Tibial nerve (tissue), 4 donors: ENCODE measurements at regions not wholly inside any gene's neighbourhood (a gene's known extent, or its start where the extent isn't known, plus 50 kb on each side); places are given as distances from the start of the nearest gene placed in this dataset.
A peak's percentile ranks its signal among the peaks of the same experiment; 100 is the strongest.
"Not testable (repeated sequence)": the region's sequence is repeated elsewhere in the genome, so short reads cannot be mapped to it uniquely, and the experiment has no call there.

Experiments
- DNase-seq, 2 donors: peaks; one replicate each; pipeline ENCODE4 v3.0.0-alpha.2; 2019; ENCODE audit warnings: low spot score in 2 of 2
- H3K27ac ChIP-seq, 4 donors: fragments of 200-600 bp; sonication (generic) in 3 of 4; one replicate each; pipeline ENCODE4 v1.5.1; 2017 to 2019; ENCODE audit warnings: mild to moderate bottlenecking in 1 of 4
- H3K27me3 ChIP-seq, 2 donors: fragments of 200-600 bp; sonication (generic) in 1 of 2; one replicate each; pipeline versions ENCODE4 v1.5.1 to v1.6.0; 2017 to 2019
- H3K36me3 ChIP-seq, 3 donors: fragments of 200-600 bp; sonication (generic); one replicate each; pipeline ENCODE4 v1.5.1; 2018 to 2019
- H3K4me1 ChIP-seq, 4 donors: fragments of 200-600 bp; sonication (generic) in 3 of 4; one replicate each; pipeline ENCODE4 v1.5.1; 2017 to 2019
- H3K4me3 ChIP-seq, 4 donors: fragments of 200-600 bp; sonication (generic) in 3 of 4; one replicate each; pipeline ENCODE4 v1.5.1; 2017 to 2019; ENCODE audit warnings: mild to moderate bottlenecking in 1 of 4, moderate library complexity in 1 of 4
- H3K9me3 ChIP-seq, 4 donors: fragments of 200-600 bp; sonication (generic) in 3 of 4; one replicate each; pipeline ENCODE4 v1.5.1; 2017 to 2019
- EP300 ChIP-seq, 2 donors: sonication (generic); formaldehyde crosslinking; IDR thresholded peaks; one replicate each; pipeline ENCODE4 v1.6.1; 2017; ENCODE audit warnings: antibody characterized with exemption in 2 of 2, mild to moderate bottlenecking in 1 of 2
- POLR2A ChIP-seq, 2 donors: fragments of 450-650 bp; IDR thresholded peaks; one replicate each; pipeline ENCODE4 v1.6.1; 2017; ENCODE audit warnings: antibody characterized with exemption in 2 of 2, mild to moderate bottlenecking in 2 of 2, moderate library complexity in 2 of 2
- WGBS, 2 donors: methylation state at CpG; one replicate each; pipeline ENCODE4 v1.1.5; 2018; 5-methylcytosine and 5-hydroxymethylcytosine counted together
- TF ChIP-seq, protein P1 (sequence below), 5 experiments: fragments of 200-600 bp in 3 of 5; fragments of 450-650 bp in 2 of 5; sonication (generic) in 3 of 5; IDR thresholded peaks; one replicate each; pipeline ENCODE4 v1.5.1; 2016 to 2019; ENCODE audit warnings: antibody characterized with exemption in 5 of 5, mild to moderate bottlenecking in 3 of 5, moderate library complexity in 2 of 5

DNA sequence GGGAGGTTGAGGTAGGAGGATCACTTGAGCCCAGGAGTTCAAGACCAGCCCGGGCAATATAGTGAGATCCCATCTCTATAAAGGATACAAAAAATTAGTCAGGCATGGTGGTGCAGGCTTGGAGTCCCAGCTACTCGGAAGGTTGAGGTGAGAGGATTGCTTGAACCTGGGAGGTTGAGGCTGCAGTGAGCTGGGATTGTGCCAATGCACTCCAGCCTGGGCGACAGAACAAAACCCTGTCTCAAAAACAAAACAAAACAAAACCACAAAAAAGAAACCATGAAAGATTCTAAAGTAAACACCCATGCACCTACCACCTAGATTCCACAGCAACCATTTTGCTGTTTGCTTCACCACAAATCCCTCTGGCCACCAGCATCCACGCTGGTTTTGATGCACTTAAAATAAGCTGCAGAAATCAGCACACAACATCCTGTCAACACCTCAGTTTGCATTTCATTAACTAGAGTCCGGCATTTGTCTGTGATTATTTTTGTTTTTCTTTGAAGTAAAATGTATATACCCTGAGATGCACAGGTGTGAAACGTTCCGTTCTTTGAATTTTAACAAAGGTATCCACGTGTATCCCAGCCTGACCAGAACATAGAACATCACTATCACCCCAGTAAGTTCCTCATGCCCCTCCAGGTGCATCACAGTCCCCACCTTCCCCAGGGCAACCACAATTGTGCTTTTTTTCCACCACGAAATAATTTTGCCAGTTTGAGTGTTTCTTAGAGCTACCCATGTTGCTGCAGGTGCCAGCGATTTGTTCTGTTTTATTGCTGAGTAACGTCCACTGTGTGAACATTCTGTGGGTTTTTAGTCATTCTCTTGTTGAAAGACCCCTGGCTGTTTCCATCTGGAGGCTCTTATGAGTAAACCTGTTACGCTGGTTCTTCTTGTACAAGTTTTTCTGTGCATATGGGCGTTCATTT, 191.5 kb downstream of the SEC14L1 start:
- peak overlapping the region; percentile 24 to 96 (median 66) for H3K27ac ChIP-seq
- no peaks in the 10 kb centered on the region for H3K36me3 ChIP-seq
- peak overlapping the region in 1 of 4 donors; percentile 17 for H3K4me3 ChIP-seq
- 74 to 78% methylated on average over 13 of the region's 13 CpGs for WGBS, 2 donors
- peaks cover 0 to 68% (median 28%) of the 10 kb centered on the region in 4 donors for H3K4me1 ChIP-seq
- DNase-seq = peak in 1 of 2 donors; percentile 12
- TF ChIP-seq POLR2A (IDR thresholded peaks at IDR 0.05) (no peak), EP300 (IDR thresholded peaks at IDR 0.05) (no peak)
- TF ChIP-seq, protein P1, sequence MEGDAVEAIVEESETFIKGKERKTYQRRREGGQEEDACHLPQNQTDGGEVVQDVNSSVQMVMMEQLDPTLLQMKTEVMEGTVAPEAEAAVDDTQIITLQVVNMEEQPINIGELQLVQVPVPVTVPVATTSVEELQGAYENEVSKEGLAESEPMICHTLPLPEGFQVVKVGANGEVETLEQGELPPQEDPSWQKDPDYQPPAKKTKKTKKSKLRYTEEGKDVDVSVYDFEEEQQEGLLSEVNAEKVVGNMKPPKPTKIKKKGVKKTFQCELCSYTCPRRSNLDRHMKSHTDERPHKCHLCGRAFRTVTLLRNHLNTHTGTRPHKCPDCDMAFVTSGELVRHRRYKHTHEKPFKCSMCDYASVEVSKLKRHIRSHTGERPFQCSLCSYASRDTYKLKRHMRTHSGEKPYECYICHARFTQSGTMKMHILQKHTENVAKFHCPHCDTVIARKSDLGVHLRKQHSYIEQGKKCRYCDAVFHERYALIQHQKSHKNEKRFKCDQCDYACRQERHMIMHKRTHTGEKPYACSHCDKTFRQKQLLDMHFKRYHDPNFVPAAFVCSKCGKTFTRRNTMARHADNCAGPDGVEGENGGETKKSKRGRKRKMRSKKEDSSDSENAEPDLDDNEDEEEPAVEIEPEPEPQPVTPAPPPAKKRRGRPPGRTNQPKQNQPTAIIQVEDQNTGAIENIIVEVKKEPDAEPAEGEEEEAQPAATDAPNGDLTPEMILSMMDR (IDR thresholded peaks at IDR 0.05) = no peak
- H3K27me3 ChIP-seq = no peaks in the 10 kb centered on the region
- H3K9me3 ChIP-seq = peaks cover 0 to 10% (median 3%) of the 10 kb centered on the region in 4 donors

DNA sequence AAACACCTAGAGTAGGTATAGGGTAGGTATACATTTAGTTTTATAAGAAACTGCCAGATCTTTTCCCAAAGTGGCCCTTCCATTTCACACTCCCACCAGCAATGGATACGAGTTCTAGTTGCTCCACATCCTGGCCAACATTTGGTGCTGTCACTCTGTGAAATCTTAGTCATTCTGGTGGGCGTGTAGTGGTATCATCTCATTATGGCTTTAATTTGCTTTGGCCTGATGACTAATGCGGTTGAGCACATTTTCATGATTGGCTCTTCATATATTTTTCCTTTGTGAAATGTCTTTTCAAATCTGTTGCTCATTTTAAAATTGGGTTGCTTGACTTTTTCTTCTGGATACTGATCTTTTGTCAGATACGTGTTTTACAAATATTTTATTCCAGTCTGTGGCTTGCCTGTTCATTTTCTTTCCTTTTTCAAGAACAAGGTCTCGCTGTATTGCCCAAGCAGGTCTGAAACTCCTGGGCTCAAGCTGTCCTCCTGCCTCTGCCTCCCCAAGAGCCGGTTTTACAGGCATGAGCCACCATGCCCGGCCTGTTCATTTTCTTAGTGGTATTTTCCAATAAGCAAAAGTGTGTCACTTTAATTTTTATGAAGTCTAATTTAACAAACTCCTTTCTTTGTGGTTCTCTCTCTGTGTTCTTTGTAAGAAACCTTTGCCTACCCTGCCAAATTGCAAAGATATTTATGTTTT, 192.4 kb downstream of the SEC14L1 start:
- TF ChIP-seq EP300 (IDR thresholded peaks at IDR 0.05) (no peak), POLR2A (IDR thresholded peaks at IDR 0.05) (no peak)
- TF ChIP-seq, protein P1 (IDR thresholded peaks at IDR 0.05) = no peak
- DNase-seq = peak in 1 of 2 donors; percentile 8
- Histone ChIP-seq H3K4me1 (peaks cover 0 to 60% (median 27%) of the 10 kb centered on the region in 4 donors), H3K36me3 (no peaks in the 10 kb centered on the region), H3K27ac (peak overlapping the region in 3 of 4 donors; percentile 9 to 45 (median 21)), H3K4me3 (no peak overlapping the region), H3K9me3 (peaks cover 0 to 14% (median 3%) of the 10 kb centered on the region in 4 donors), H3K27me3 (no peaks in the 10 kb centered on the region)
- WGBS, 2 donors = 69 to 79% methylated on average over 7 of the region's 7 CpGs

GRCh38 chr17:77337150-77337549, 196.4 kb downstream of the SEC14L1 start:
- DNase-seq = no peak
- no peaks in the 10 kb centered on the region for H3K27me3 ChIP-seq
- peaks cover 0 to 14% (median 3%) of the 10 kb centered on the region in 4 donors for H3K9me3 ChIP-seq
- H3K4me3 ChIP-seq = no peak overlapping the region
- no peaks in the 10 kb centered on the region for H3K36me3 ChIP-seq
- TF ChIP-seq, protein P1 (IDR thresholded peaks at IDR 0.05) = no peak
- no peak for TF ChIP-seq POLR2A (IDR thresholded peaks at IDR 0.05)
- TF ChIP-seq EP300 (IDR thresholded peaks at IDR 0.05) = no peak
- no peak overlapping the region for H3K27ac ChIP-seq
- peaks cover 0 to 41% (median 7%) of the 10 kb centered on the region in 4 donors for H3K4me1 ChIP-seq
- WGBS, 2 donors = 92 to 97% methylated on average over 2 of the region's 2 CpGs

DNA sequence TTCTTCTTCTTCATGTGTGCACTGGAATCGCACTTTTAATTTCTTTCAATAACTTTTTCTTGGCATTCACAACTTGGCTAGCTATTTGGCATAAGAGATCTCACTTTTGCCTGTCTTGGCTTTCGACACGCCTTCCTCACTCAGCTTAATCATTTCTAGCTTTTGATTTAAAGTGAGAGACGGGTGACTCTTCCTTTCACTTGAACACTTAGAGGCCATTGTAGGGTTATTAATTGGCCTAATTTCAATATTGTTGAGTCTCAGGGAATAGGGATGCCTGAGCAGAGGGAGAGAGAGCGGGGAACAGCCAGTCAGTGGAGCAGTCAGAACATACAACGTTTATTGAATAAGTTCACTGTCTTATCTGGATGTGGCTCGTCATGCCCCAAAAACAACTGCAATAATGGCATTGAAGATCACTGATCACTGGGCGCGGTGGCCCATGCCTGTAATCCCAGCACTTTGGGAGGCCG, 200.3 kb downstream of the SEC14L1 start:
- H3K27ac ChIP-seq = peak overlapping the region in 1 of 4 donors; percentile 8

DNA sequence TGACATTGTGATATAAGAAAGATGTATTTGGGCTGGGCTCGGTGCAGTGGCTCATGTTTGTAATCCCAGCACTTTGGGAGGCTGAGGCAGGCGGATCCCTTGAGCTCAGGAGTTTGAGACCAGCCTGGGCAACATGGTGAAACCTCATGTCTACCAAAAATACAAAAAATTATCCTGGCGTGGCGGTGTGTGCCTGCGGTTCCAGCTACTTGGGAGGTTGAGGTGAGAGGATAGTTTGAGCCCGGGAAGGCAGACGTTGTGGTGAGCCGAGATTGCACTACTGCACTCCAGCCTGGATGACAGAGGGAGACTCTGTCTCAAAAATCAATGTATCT, 201.9 kb downstream of the SEC14L1 start:
- Histone ChIP-seq H3K4me1 (peaks cover 0 to 42% (median 0%) of the 10 kb centered on the region in 4 donors), H3K27ac (peak overlapping the region in 1 of 4 donors; percentile 47)
- not testable (repeated sequence) for H3K36me3 ChIP-seq, H3K9me3 ChIP-seq, H3K4me3 ChIP-seq, H3K27me3 ChIP-seq
- 74 to 83% methylated on average over 8 of the region's 8 CpGs for WGBS, 2 donors
- DNase-seq = peak in 1 of 2 donors; percentile 2

More for the DNA sequence above, 200.3 kb downstream of the SEC14L1 start:
- peak in 1 of 2 donors; percentile 1 for DNase-seq
- peaks cover 0 to 14% (median 3%) of the 10 kb centered on the region in 4 donors for H3K9me3 ChIP-seq
- TF ChIP-seq EP300 (IDR thresholded peaks at IDR 0.05) = no peak
- TF ChIP-seq POLR2A (IDR thresholded peaks at IDR 0.05) = no peak
- TF ChIP-seq, protein P1 (IDR thresholded peaks at IDR 0.05) = no peak
- peaks cover 0 to 42% (median 0%) of the 10 kb centered on the region in 4 donors for H3K4me1 ChIP-seq
- H3K36me3 ChIP-seq = no peaks in the 10 kb centered on the region
- no peak overlapping the region for H3K4me3 ChIP-seq
- H3K27me3 ChIP-seq = no peaks in the 10 kb centered on the region
- WGBS, 2 donors = 64% methylated on average over 10 of the region's 10 CpGs
